ENCODE measurements at regions not wholly inside any gene's neighbourhood (a gene's known extent, or its start where the extent isn't known, plus 50 kb on each side); places are given as distances from the start of the nearest gene placed in this dataset.
"Not testable (repeated sequence)": the region's sequence is repeated elsewhere in the genome, so short reads cannot be mapped to it uniquely, and the experiment has no call there.

GRCh38 chr12:68397566-68398158 lies 65.5 kb upstream of the MDM1 start:
- no peak for TF ChIP-seq CTCF (IDR thresholded peaks at IDR 0.05; ENCODE audit: borderline replicate concordance)
- H3K36me3 ChIP-seq = no peaks in the 10 kb centered on the region
- no peak overlapping the region for H3K4me3 ChIP-seq
- H3K27ac ChIP-seq (replicated peaks) = no peak overlapping the region
- H3K9me3 ChIP-seq (replicated peaks) = no peaks in the 10 kb centered on the region
- no peaks in the 10 kb centered on the region for H3K27me3 ChIP-seq (ENCODE audit: low read depth)
- intact Hi-C loops (cut with micrococcal nuclease) = no loop called here
- no peak for DNase-seq
- peaks cover 13% of the 10 kb centered on the region for H3K4me1 ChIP-seq

GRCh38 chr12:68398689-68399088 lies 66.5 kb upstream of the MDM1 start:
- H3K9me3 ChIP-seq (replicated peaks); DNase-seq; H3K4me3 ChIP-seq; intact Hi-C loops (cut with micrococcal nuclease); H3K36me3 ChIP-seq; H3K27ac ChIP-seq (replicated peaks); H3K27me3 ChIP-seq (ENCODE audit: low read depth): not testable (repeated sequence)
- H3K4me1 ChIP-seq = peaks cover 13% of the 10 kb centered on the region

- intact Hi-C loops (cut with micrococcal nuclease) = loop anchor here (10.0 kb wide), 1 partner anchor 54 kb away; no protein-coding TSS in a partner anchor
Measured at GRCh38 chr12:68400226-68400829, 68.2 kb upstream of the MDM1 start.

GRCh38 chr12:68402422-68402821 lies 70.3 kb upstream of the MDM1 start:
- H3K36me3 ChIP-seq = no peaks in the 10 kb centered on the region
- DNase-seq = no peak
- no peak overlapping the region for H3K4me3 ChIP-seq
- H3K4me1 ChIP-seq = peaks cover 45% of the 10 kb centered on the region
- TF ChIP-seq CTCF (IDR thresholded peaks at IDR 0.05; ENCODE audit: borderline replicate concordance) = no peak
- no peaks in the 10 kb centered on the region for H3K27me3 ChIP-seq (ENCODE audit: low read depth)
- intact Hi-C loops (cut with micrococcal nuclease) = loop anchor here (10.0 kb wide), 1 partner anchor 52 kb away; no protein-coding TSS in a partner anchor
- H3K27ac ChIP-seq (replicated peaks) = no peak overlapping the region
- no peaks in the 10 kb centered on the region for H3K9me3 ChIP-seq (replicated peaks)

More at GRCh38 chr12:68400226-68400829, 68.2 kb upstream of the MDM1 start:
- H3K4me3 ChIP-seq = no peak overlapping the region
- H3K4me1 ChIP-seq = peaks cover 27% of the 10 kb centered on the region
- H3K27me3 ChIP-seq (ENCODE audit: low read depth) = no peaks in the 10 kb centered on the region
- TF ChIP-seq CTCF (IDR thresholded peaks at IDR 0.05; ENCODE audit: borderline replicate concordance) = no peak
- H3K36me3 ChIP-seq = no peaks in the 10 kb centered on the region
- no peak for DNase-seq
- no peaks in the 10 kb centered on the region for H3K9me3 ChIP-seq (replicated peaks)
- peak overlapping the region; percentile 42 for H3K27ac ChIP-seq (replicated peaks)

- no peak for DNase-seq
- TF ChIP-seq CTCF (IDR thresholded peaks at IDR 0.05; ENCODE audit: borderline replicate concordance) = no peak
- Histone ChIP-seq H3K36me3 (no peaks in the 10 kb centered on the region), H3K9me3 (replicated peaks) (no peaks in the 10 kb centered on the region), H3K4me1 (peaks cover 45% of the 10 kb centered on the region), H3K4me3 (no peak overlapping the region), H3K27me3 (ENCODE audit: low read depth) (no peaks in the 10 kb centered on the region), H3K27ac (replicated peaks) (no peak overlapping the region)
- intact Hi-C loops (cut with micrococcal nuclease) = loop anchor here (10.0 kb wide), 1 partner anchor 52 kb away; no protein-coding TSS in a partner anchor
Measured at GRCh38 chr12:68403296-68403695, 71.1 kb upstream of the MDM1 start.

- intact Hi-C loops (cut with micrococcal nuclease) = loop anchor here (10.0 kb wide), 1 partner anchor 51 kb away; no protein-coding TSS in a partner anchor
- no peak for TF ChIP-seq CTCF (IDR thresholded peaks at IDR 0.05; ENCODE audit: borderline replicate concordance)
- no peaks in the 10 kb centered on the region for H3K27me3 ChIP-seq (ENCODE audit: low read depth)
- no peaks in the 10 kb centered on the region for H3K9me3 ChIP-seq (replicated peaks)
- H3K36me3 ChIP-seq = no peaks in the 10 kb centered on the region
- no peak overlapping the region for H3K4me3 ChIP-seq
- DNase-seq = no peak
- peaks cover 45% of the 10 kb centered on the region for H3K4me1 ChIP-seq
- no peak overlapping the region for H3K27ac ChIP-seq (replicated peaks)
Measured at GRCh38 chr12:68403711-68404110, 71.5 kb upstream of the MDM1 start.

Measured in left ventricle myocardium inferior (tissue), 1 donor.